HCT116 (cell line): ENCODE measurements at regions not wholly inside any gene's neighbourhood (a gene's known extent, or its start where the extent isn't known, plus 50 kb on each side); places are given as distances from the start of the nearest gene placed in this dataset.

Experiments
- EZH2 ChIP-seq: fragments of 200-600 bp; sonication (generic); IDR thresholded peaks from 2 replicates; pipeline ENCODE4 v1.6.1; 2017; ENCODE audit warnings: antibody characterized with exemption, mixed run types
- EZH2phosphoT487 ChIP-seq: fragments of 200-600 bp; IDR thresholded peaks from 2 replicates; pipeline ENCODE4 v1.6.1; 2018; ENCODE audit warnings: antibody characterized with exemption, borderline replicate concordance
- POLR2A ChIP-seq: IDR thresholded peaks from 2 replicates; pipeline ENCODE4 v1.7.0; 2011; ENCODE audit warnings: borderline replicate concordance; ENCODE audit not compliant: insufficient read depth, insufficient read length; ENCODE audit errors: extremely low read depth
- POLR2AphosphoS5 ChIP-seq: IDR thresholded peaks from 2 replicates; pipeline ENCODE4 v1.6.1; 2011; ENCODE audit warnings: mild to moderate bottlenecking, low read depth, low read length, moderate library complexity
- RAD21 ChIP-seq: IDR thresholded peaks from 2 replicates; pipeline ENCODE4 v1.6.1; 2012; ENCODE audit warnings: low read depth, mild to moderate bottlenecking
- TCF7L2 ChIP-seq: IDR thresholded peaks from 2 replicates; pipeline ENCODE4 v1.7.0; 2011; ENCODE audit warnings: borderline replicate concordance, inconsistent platforms; ENCODE audit not compliant: insufficient read depth, insufficient read length; ENCODE audit errors: extremely low read depth
- YY1 ChIP-seq: IDR thresholded peaks from 2 replicates; pipeline ENCODE4 v1.6.1; 2011; ENCODE audit warnings: low read length, low read depth, moderate library complexity, mild to moderate bottlenecking; ENCODE audit not compliant: insufficient replicate concordance; ENCODE audit errors: extremely low read depth
- ZNF274 ChIP-seq: fragments of 200-500 bp; sonication (Bioruptor generic); IDR thresholded peaks from 2 replicates; pipeline ENCODE4 v1.6.1; 2014; ENCODE audit warnings: mild to moderate bottlenecking, low read depth, low read length, inconsistent platforms
- TF ChIP-seq, protein P1 (sequence below), 3 experiments: fragments of 200-600 bp in 1 of 3; sonication (generic) in 1 of 3; IDR thresholded peaks in 2 of 3; conservative IDR thresholded peaks in 1 of 3; 2 replicates each; pipeline ENCODE4 v1.5.1; 2012 to 2017; ENCODE audit warnings: low read depth in 2 of 3, low read length in 2 of 3, antibody characterized with exemption in 1 of 3, borderline replicate concordance in 1 of 3, control low read depth in 1 of 3, mild to moderate bottlenecking in 1 of 3, mixed read lengths in 1 of 3, mixed run types in 1 of 3, moderate library complexity in 1 of 3; ENCODE audit not compliant: insufficient read depth in 1 of 3

DNA sequence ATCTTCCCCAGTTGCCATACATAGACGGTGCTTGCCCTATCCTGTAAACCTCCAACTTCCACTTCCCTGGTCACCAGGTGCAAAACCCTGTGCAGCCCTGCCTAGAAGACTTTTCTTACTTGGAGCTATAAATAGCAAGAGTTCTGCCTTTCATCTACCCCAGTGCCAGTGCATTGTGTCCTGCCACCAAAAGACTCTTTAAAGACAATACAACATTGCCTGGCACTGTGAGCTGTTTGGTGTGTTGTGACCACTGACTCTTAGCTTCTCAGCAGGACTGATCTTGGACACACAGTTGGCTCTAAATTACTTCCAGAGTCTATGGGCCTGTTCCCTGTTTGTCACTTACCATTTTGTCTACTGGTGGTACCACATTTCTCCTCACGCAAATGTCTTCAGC, 608.1 kb downstream of the CDH9 start:
- TF ChIP-seq POLR2A (no peak), EZH2phosphoT487 (no peak), YY1 (no peak), EZH2 (no peak), TCF7L2 (no peak), ZNF274 (no peak), RAD21 (no peak), POLR2AphosphoS5 (no peak)
- TF ChIP-seq, protein P1, sequence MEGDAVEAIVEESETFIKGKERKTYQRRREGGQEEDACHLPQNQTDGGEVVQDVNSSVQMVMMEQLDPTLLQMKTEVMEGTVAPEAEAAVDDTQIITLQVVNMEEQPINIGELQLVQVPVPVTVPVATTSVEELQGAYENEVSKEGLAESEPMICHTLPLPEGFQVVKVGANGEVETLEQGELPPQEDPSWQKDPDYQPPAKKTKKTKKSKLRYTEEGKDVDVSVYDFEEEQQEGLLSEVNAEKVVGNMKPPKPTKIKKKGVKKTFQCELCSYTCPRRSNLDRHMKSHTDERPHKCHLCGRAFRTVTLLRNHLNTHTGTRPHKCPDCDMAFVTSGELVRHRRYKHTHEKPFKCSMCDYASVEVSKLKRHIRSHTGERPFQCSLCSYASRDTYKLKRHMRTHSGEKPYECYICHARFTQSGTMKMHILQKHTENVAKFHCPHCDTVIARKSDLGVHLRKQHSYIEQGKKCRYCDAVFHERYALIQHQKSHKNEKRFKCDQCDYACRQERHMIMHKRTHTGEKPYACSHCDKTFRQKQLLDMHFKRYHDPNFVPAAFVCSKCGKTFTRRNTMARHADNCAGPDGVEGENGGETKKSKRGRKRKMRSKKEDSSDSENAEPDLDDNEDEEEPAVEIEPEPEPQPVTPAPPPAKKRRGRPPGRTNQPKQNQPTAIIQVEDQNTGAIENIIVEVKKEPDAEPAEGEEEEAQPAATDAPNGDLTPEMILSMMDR (IDR thresholded peaks at IDR 0.05 in 2 of 3, conservative IDR thresholded peaks at IDR 0.05 in 1 of 3; ENCODE audit: borderline replicate concordance in 1 of 3, insufficient read depth in 1 of 3, low read depth in 2 of 3, low read length in 2 of 3): no peak
